Neural progenitor cell (in vitro differentiated cells): ENCODE measurements at regions not wholly inside any gene's neighbourhood (a gene's known extent, or its start where the extent isn't known, plus 50 kb on each side); places are given as distances from the start of the nearest gene placed in this dataset.

ENCODE experiments used
- EZH2phosphoT487 ChIP-seq: fragments of 200-600 bp; sonication (generic); IDR thresholded peaks from 2 replicates; pipeline ENCODE4 v1.6.1; 2017; ENCODE audit warnings: antibody characterized with exemption
- TF ChIP-seq, protein P1 (sequence below): fragments of 200-600 bp; sonication (generic); IDR thresholded peaks from 2 replicates; pipeline ENCODE4 v1.5.1; 2017; ENCODE audit warnings: antibody characterized with exemption, mild to moderate bottlenecking

DNA sequence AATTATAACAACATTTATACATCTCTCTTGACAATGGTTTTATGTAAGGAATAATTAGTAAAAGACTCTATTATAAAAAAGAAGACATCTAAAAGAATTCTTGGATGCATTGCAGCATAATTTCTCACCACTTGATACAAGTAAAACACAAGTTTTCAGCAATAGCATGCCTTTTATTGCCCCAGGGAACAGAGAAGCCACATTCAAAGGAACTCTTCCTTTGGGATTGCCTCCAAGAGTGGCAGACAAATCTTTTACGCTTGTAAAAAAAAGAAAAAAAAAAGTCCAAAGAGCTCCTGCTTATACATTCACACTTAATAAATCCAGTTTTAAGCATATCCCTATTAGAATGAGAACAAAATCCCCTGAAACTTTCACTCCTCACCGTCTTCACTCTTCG is 2357.8 kb upstream of the PCDH20 start:
- TF ChIP-seq, protein P1, sequence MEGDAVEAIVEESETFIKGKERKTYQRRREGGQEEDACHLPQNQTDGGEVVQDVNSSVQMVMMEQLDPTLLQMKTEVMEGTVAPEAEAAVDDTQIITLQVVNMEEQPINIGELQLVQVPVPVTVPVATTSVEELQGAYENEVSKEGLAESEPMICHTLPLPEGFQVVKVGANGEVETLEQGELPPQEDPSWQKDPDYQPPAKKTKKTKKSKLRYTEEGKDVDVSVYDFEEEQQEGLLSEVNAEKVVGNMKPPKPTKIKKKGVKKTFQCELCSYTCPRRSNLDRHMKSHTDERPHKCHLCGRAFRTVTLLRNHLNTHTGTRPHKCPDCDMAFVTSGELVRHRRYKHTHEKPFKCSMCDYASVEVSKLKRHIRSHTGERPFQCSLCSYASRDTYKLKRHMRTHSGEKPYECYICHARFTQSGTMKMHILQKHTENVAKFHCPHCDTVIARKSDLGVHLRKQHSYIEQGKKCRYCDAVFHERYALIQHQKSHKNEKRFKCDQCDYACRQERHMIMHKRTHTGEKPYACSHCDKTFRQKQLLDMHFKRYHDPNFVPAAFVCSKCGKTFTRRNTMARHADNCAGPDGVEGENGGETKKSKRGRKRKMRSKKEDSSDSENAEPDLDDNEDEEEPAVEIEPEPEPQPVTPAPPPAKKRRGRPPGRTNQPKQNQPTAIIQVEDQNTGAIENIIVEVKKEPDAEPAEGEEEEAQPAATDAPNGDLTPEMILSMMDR = no peak
- no peak for TF ChIP-seq EZH2phosphoT487
